CD4-positive, alpha-beta T cell treated with Interleukin-17A for 1 hour (primary cell): ENCODE measurements at regions not wholly inside any gene's neighbourhood (a gene's known extent, or its start where the extent isn't known, plus 50 kb on each side); places are given as distances from the start of the nearest gene placed in this dataset.

Source experiments
- DNase-seq: peaks from one replicate; pipeline ENCODE4 v3.0.0-alpha.2; 2020

DNA sequence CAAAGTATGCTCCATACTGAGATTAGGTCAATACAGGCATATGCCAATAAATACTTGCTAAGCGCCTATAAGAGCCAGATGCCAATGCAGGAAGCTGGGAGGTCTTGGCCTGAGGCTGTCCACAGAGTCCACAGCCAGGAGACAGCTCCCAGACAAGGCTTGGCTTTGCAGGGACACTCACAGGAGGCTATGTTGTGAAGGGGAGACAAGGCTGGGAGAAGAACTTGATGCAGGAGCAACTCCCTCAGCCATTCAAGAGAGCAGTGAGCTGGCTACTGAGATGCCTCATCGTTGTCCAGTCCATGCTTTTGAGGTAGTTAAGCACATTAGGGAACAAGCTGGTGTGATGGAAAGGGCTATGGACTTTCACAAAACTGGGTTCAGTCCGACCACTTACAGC is 891.5 kb downstream of the TBC1D22A start:
- no peak for DNase-seq

DNA sequence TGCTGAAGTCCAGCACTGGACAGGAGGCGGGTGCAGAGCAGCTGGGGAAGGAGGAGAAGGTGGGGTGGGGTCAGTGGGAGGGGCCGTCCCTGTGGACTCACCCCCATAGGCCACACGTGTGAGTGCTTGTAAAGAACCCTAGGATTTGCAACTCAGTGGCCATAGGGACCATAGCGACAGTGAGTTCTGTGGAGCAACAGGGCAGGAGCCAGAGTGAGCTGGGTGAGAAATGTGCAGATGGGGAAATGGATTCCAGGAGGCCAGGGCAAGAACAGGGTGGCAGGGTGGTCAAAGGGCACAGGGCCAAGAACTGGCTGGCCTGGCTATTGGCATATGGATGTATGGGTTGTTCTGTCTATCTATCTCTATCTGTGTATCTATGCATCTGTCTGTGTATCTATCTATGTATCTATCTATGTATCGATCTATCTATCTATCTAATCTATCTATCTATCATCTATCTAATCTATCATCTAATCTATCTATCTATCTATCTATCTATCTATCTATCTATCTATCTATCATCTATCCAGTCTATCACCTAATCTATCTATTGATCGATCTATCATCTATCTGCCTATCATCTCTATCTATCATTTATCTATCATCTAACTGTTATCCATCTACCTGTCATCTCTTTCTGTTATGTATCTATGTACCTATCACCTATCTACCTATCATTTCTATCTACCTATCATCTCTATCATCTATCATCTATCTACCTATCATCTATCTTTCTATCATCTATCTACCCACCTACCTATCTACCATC is 889.0 kb downstream of the TBC1D22A start:
- DNase-seq: no peak

DNA sequence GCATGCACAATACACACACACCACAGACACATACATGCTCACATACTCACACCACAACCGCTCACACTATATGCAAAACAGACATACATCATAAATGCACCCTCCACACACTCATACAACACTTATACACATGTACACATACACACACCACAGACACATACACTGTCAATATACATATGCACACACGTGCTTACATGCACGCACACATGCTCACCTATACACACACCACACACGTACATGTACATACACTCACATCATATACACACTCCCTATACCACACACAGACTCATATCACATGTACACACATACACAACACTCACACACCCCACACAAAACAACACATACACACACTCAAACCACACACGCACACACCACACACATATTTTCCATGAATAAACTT is 885.3 kb downstream of the TBC1D22A start:
- no peak for DNase-seq

DNA sequence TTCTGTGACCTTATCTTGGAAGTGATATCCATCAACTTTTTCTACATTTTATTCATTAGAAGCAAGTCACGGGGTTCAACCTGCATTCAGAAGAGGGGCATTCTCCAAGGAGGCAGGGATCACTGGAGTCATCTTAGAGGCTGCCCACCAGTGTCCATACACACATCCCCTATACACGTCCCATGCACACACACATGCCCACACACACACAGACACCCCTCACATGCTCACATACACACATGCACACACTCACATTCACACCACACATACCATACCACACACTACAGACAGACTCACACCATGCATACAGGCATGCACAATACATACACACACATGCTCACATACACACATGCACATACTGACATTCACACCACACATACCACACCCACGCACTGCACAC is 884.7 kb downstream of the TBC1D22A start:
- DNase-seq: no peak

DNA sequence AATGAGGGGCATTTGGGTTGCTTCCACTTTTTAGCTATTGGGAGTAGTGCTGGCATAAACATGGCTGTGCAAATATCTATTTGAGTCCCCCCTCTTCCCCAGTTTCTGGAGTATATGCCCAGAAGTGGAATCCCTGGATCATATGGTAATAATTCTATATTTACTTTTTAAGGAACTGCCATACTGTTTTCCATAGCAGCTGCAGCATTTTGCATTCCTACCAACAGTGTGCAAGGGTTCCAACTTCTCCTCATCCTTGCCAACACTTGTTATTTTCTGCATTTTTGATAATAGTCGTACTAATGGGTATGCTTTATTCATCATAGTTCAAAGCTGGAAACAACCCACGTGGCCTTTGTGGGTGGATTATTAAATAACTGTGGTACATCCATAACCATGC is 883.5 kb downstream of the TBC1D22A start:
- no peak for DNase-seq

DNA sequence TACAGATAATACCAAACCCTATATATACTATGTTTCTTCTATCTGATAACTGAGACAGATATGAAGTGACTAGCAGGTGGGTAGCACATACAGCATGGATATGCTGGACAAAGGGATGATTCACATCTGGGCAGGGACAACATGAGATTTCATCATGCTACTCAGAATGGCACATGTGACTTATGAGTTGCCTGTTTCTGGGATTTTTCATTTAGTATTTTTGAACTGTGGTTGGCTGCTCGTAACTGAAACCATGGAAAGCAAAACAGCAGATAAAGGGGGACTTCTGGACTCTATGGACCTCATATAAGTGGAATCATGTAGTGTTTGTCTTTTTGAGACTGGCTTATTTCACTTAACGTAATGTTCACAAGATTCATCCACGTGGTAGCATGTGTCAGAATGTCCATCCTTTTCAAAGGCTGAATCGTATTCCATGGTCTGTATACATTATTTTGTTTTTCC is 883.0 kb downstream of the TBC1D22A start:
- DNase-seq: no peak

DNA sequence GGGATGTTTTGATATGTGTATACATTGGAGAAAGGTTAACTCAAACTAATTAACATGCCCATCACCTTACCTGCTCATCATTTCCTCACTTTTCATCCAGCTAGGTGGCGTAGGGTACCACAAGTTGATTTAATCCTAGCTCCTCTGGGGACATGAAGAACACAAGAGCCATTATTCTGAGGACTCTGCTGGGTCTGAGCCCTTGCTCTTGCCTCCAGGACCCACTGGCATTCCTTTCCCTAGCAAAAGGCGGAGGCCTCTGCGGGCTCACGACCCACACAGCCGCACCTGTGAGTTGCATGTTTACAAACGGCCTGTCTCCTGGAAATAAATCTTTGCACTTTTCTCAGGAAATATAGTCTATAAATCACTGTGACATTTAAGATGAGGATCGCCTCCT is 871.9 kb downstream of the TBC1D22A start:
- DNase-seq: no peak

DNA sequence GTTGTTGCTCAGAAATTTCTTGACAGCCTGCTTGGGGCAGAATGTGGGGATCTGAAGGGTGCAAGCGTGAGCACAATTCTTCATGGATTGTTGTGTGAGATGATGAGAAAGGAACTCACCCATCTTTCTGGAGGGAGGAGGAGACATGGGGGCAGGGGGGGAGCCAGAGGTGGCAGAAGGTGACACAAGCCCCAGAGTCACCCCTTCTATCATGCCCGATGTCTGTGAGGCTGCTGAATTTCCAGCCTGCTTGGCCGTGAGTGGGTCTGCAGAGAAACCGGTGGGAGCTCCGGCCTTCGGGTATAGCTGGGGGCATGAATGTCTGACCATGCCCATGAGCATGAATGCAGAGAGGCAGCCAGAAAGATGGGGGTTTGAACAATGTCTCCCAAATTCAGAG is 870.7 kb downstream of the TBC1D22A start:
- DNase-seq: no peak

DNA sequence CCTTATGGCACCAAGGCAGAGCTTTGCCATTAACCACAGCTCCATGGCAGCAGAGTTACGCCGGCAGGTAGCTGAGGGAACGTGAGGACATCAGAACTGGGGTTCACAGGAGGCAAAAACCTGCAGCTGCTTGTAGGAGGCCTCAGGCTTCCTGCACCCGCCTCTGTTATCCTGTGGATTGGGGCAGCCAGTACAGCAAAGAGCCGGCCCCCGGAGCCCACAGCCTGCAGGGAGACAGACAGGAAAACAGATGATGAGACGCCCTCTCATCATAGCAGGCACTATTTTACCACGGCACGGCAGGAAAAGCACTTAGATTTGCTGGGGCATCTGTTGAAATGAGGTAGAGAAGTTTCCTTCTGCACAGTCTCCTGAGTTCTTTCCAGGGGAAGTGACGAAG is 870.3 kb downstream of the TBC1D22A start:
- DNase-seq: no peak

DNA sequence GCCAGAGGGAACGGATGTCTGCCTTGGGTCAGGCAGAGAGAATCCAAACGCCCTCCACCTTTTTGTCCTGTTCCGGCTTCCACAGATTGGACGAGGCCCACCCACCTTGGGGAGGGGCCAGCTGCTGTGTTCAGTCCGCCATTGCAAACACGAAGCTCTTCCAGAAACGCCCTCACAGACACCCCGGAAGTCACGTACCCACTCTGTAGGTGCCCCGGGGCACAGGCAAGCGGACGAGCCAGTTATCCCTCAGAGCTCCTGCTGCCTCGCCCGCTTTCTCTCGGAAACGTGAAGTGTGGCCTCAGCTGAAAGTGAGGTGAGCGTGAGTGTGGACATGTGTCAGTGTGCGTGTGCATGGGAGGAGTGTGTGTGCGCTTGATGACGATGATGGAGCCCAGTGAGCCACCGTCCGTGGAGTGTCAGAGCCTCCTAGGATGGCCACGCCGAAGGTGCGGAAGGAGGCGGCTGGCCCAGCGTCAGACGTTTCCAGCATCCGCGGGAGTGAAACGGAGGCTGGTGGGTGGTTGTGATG is 869.2 kb downstream of the TBC1D22A start:
- no peak for DNase-seq

DNA sequence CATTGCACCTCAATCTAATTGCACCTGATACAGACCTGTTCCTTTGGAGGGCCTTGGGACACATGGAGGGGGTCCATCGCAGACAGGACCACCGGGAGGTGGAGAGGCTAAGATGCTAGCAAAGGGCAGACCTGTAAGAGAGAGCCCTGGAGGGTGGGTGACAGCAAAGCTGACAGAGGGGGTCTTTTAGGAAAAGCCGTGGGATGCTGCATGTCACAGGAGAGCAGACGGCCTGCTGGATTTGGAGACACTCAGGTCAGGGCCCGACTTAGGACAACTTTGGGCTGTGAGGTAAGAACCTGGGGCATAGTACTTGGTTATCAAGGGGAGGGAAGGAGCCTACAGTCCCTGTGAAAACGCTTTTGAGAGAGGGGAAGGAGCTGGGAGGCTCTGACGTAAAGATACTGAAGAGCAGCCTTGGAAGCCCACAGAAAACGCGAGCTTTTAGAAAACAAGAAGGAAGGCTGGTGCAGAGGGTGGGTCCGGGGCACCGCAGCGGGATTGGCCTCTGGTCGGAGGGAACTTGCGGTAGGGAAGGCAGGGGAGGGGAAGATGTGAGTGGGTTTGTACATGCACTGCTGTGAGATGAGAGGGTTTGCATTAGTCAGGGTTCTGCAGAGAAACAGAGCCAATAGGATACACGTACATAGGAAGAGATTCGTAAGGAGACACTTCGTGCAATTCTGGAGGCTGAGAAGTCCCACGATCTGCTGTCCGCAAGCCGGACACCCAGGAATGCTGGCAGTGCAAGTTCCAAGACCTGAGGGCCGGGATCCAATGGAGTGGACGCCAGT is 868.5 kb downstream of the TBC1D22A start:
- DNase-seq: no peak

DNA sequence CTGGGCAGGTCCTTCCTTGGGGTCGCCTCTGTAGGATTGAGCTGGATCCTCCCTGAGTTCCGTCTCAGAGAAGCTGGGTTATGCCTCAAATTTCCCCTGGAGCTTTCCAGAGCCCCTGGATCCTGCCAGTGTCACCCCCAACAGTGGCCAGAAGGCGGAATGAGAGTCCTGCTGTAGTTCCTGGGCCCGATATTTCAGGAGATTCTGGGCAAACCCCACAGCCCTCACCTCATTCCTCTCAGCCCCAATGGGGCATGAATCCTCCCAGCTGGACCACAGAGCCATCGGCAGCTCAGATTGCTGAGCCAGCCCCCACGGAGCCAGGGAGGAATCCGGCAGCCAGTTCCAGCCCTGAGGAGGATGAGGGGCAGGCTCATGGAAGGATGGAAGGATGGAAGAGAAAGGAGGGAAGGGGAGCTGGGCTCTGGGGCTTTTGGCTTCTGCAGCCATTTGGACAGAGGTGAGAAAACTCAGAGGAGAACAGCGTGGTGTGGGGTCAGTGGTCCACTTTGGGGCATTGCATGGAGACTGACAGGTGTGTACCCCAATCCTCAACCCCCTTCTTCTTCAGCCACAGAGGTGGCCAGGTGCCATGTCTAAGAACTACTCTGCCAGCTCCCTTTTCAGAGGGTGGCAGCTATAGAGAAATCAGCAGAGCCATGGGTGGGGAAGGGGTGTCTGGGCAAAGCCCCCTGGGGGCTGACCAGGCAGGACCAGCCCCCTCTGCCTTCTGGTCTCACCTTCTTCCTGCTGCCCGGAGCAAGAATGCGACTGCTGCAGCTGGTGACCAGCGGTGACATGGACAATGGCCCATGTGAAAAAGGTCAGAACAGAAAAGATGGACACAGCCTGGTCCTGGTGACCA is 867.6 kb downstream of the TBC1D22A start:
- no peak for DNase-seq

DNA sequence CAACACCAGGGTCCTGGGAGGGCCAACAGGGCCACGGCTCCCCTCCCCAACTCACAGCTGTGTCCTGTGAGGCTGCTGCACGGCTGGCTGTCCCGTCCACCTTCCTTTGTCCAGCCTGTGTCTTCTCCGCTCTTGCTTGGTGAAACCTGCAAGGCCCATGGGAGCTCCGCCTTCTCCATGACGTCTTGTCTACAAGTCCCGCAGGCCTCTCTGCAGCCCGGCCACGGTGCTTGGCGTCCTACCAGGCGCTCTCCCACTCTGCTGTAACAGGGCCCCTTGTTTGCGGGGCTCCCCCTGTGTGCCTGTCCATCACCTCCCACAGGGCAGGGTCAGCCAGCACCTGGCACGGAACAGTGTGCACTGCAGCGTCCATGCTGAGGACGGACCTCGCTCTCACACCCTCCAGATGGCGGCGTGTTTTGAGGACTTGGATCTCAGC is 866.8 kb downstream of the TBC1D22A start:
- DNase-seq: no peak

DNA sequence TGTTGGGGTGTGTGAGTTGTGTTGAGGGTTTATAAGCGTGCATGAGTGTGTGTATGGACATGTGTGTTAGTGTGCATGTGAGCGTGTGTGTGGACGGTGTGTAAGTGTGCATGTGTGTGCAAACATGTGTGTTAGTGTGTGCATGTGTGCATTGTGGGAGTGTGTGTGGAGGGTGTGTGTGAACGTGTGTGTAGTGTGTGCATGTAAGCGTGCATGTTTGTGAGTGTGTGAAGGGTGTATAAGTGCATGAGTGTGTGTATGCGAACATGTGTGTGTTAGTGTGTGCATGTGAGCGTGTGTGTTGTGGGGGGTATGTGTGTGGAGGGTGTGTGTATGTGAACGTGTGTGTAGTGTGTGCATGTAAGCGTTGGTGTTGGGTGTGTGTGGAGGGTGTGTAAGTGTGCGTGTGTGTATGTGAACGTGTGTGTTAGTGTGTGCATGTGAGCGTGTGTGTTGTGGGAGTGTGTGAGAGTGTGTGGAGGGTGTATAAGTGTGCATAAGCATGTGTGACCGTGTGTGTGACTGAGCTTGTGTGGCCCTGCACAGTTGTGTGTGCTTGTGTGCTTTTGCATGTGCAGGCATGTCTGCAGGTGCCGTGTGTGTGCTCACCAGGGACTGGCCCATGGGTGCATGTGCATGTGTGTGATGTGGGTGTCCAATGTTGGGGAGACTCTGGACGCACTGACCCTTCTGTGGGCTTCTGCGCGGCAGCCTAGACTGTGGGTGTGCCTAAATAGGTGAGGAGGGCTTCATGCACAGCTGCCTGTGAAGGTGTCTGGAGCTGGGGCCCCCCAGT is 866.2 kb downstream of the TBC1D22A start:
- no peak for DNase-seq

DNA sequence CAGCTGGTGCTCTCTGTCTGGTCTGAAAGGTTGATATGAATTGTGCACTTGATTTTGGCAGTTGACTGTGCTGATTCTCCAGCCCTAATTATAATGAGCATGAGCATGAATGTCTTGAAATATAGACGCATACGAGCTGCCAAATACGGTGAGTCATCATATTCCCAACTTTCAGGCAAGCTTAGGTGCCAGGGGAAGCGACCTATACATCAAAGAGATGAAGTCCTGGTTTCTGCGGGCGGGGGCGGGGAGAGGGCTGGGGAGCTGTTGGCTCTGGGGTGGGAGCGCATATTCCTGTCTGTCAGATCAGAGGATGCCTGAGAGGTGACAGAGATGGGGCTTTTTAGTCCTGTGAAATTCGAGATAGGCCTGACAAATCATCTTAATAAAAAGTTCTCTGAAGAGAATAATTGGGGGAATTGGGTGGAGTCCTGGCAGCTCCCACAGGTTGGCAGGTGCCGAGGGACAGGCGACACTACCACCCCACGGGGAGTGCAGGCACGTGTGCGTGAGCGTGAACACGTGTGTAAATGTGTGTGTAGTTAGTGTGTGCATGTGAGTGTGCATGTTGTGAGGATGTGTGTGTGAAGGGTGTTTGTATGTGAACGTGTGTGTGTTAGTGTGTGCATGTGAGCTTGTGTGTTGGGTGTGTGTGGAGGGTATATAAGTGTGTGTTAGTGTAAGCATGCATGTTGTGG is 865.3 kb downstream of the TBC1D22A start:
- DNase-seq: no peak

DNA sequence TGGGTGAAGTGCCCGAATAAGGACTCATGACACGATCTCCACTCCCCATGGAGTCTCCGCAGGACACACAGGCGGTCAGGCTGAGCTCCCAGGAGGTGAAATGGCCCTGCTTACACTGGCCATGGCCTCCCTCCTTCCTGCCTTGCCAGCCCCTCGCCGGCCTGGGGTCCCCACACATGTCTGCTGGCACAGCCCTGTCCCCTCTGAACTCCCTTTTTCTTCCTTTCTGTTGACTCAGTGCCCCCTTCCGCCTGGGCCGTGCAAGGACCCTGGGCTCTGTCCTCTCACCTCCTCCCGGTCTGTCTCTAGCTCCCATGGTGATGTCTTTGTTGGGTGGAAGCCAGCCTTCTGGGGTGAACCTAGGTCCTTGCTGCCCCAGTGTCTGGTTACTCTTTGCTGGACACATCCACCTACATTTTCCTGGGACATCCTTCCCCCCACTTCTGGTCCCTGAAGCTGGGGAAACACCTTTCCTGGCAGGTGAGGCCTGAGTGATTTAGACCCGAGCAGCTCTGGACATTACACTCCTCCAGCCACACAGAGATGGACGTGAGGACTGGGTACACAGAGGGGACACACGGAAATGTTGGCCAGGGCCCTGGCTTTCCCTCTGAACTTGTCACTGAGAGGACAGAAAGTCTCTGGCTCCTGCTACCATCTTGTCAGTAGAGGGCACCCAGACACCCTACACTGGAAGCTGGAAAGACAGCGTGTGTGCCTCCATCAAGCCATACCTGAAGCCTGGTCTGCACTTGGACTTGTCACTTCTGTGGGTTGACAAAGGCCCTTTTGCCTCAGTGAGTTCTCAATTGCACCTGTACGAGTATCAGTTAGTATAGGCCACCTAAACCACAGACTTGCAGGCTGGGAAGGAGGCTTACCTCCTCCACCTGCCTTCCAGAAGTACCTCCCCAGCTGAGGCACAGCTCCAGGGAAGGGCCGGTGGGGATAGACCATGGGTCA is 864.3 kb downstream of the TBC1D22A start:
- no peak for DNase-seq

DNA sequence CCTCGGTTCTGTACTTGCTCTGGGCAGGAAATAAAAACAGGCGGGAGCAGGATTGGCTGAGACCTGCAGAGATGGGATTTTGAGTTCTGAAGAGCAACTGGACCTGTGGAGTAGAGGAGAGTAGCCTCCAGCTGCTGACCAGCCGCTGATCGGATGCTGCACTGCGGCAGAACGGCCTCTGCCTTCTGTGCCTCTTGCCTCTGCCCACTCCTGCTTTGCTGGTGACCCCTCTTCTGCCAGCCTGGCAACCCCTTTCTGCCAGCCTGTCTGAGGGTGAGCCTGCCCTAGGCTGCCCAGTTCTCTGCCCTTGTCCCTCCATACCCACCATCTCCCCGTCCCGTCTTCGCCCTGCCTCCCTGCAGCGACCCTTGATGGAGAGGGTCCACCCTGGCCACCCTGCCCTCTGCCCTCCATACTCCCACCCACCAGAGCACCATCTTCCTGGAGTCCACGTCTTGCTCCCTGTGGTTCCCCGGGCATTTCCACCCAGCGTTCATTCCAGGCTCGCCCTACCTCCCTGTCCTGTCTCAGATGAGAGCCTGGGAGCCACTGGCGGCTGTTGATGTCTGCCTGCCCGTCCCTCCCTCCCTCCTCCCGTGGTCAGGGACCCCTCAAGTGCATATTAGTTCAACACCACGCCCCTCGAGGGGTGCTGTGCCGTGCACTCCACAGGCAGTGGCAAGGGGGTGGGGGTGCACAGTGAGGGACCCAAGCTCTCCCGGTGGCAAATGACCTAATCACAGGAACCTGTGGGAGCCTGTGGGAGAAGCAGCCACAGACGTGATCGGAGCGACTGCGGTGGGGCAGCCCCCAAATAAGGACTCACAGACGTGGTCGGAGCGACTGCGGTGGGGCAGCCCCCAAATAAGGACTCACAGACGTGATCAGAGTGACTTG is 863.3 kb downstream of the TBC1D22A start:
- DNase-seq: no peak

DNA sequence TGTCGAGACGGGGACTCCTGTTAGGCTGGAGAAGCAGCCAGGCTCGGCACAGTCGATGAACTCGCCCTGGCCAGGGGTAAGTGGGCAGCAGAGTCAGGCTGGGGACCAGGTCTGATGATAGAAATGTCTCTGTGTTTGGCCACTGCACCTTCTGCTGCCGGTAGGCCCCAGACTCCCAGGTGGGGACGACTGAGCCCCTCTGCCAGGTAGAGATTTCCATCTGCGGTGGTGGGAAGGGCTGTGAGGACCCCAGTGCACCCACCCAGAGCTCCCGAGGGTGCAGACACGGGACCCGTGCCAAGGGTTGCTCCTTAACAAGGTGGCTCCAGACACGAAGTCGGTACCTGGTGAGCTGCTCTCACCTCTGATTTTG is 862.5 kb downstream of the TBC1D22A start:
- DNase-seq: no peak
